Loucy (cell line): ENCODE measurements at regions not wholly inside any gene's neighbourhood (a gene's known extent, or its start where the extent isn't known, plus 50 kb on each side); places are given as distances from the start of the nearest gene placed in this dataset.

Experiments
- H2AFZ ChIP-seq: fragments of 200-600 bp; sonication (generic); 2 replicates; pipeline ENCODE4 v1.6.0; 2016; ENCODE audit warnings: antibody characterized with exemption, mild to moderate bottlenecking, low read length, moderate library complexity
- H3F3A ChIP-seq: fragments of 200-600 bp; 2 replicates; pipeline ENCODE4 v1.6.0; 2016; ENCODE audit warnings: antibody characterized with exemption, low read depth, mild to moderate bottlenecking
- H3K27me3 ChIP-seq: fragments of 200-600 bp; sonication (generic); 2 replicates; pipeline ENCODE4 v1.6.1; 2014; ENCODE audit warnings: low read length, mild to moderate bottlenecking; ENCODE audit not compliant: insufficient read depth, poor library complexity, severe bottlenecking
- H3K36me3 ChIP-seq: fragments of 200-600 bp; sonication (generic); 2 replicates; pipeline ENCODE4 v1.6.1; 2016; ENCODE audit warnings: low read length; ENCODE audit not compliant: insufficient read depth
- H3K4me1 ChIP-seq: fragments of 200-600 bp; sonication (generic); 2 replicates; pipeline ENCODE4 v1.5.1; 2014; ENCODE audit warnings: low read length, mild to moderate bottlenecking; ENCODE audit not compliant: insufficient read depth, poor library complexity, severe bottlenecking
- H3K4me2 ChIP-seq: fragments of 200-600 bp; sonication (generic); 2 replicates; pipeline ENCODE4 v1.6.0; 2014; ENCODE audit warnings: antibody characterized with exemption, low read length, low read depth, mild to moderate bottlenecking; ENCODE audit not compliant: poor library complexity, severe bottlenecking
- H3K4me3 ChIP-seq: fragments of 200-600 bp; sonication (generic); 2 replicates; pipeline ENCODE4 v1.5.1; 2014; ENCODE audit warnings: low read length, mild to moderate bottlenecking, mixed read lengths; ENCODE audit not compliant: poor library complexity, severe bottlenecking
- H3K79me2 ChIP-seq: fragments of 200-600 bp; sonication (generic); 2 replicates; pipeline ENCODE4 v1.6.1; 2014; ENCODE audit warnings: low read length; ENCODE audit not compliant: insufficient read depth
- H3K9ac ChIP-seq: fragments of 200-600 bp; sonication (generic); 2 replicates; pipeline ENCODE4 v1.6.0; 2014; ENCODE audit warnings: mild to moderate bottlenecking, low read depth, low read length, moderate library complexity; ENCODE audit not compliant: poor library complexity, severe bottlenecking
- H3K9me2 ChIP-seq: fragments of 200-600 bp; sonication (generic); replicated peaks from 2 replicates; pipeline ENCODE4 v1.6.1; 2016; ENCODE audit warnings: low read depth, low read length, mixed read lengths
- H3K9me3 ChIP-seq: fragments of 200-600 bp; sonication (generic); 2 replicates; pipeline ENCODE4 v1.6.1; 2014; ENCODE audit warnings: mild to moderate bottlenecking, antibody characterized with exemption, low read length, low read depth; ENCODE audit not compliant: insufficient read depth
- H4K20me1 ChIP-seq: fragments of 200-600 bp; sonication (generic); 2 replicates; pipeline ENCODE4 v1.6.0; 2014; ENCODE audit warnings: antibody characterized with exemption, low read length, mild to moderate bottlenecking; ENCODE audit not compliant: insufficient read depth, poor library complexity, severe bottlenecking
- EZH2phosphoT487 ChIP-seq: fragments of 200-600 bp; IDR thresholded peaks from 2 replicates; pipeline ENCODE4 v1.6.1; 2018; ENCODE audit warnings: antibody characterized with exemption, mild to moderate bottlenecking, moderate library complexity, borderline replicate concordance
- TF ChIP-seq, protein P1 (sequence below): fragments of 200-600 bp; sonication (generic); conservative IDR thresholded peaks from 2 replicates; pipeline ENCODE4 v1.5.1; 2014; ENCODE audit warnings: mild to moderate bottlenecking, antibody characterized with exemption, low read length

GRCh38 chr2:189254268-189254883, 74.8 kb upstream of the COL5A2 start:
- no peak overlapping the region for H3K9ac ChIP-seq
- no peak overlapping the region for H3K4me2 ChIP-seq
- H3K4me1 ChIP-seq: no peaks in the 10 kb centered on the region
- H4K20me1 ChIP-seq: no peaks in the 10 kb centered on the region
- peak overlapping the region; percentile 33; the same call in 1 of the 2 replicates for H2AFZ ChIP-seq
- no peaks in the 10 kb centered on the region for H3K36me3 ChIP-seq
- no peaks in the 10 kb centered on the region for H3K9me3 ChIP-seq
- H3K79me2 ChIP-seq: no peaks in the 10 kb centered on the region
- no peak overlapping the region for H3K4me3 ChIP-seq
- H3K27me3 ChIP-seq: no peaks in the 10 kb centered on the region
- TF ChIP-seq, protein P1, sequence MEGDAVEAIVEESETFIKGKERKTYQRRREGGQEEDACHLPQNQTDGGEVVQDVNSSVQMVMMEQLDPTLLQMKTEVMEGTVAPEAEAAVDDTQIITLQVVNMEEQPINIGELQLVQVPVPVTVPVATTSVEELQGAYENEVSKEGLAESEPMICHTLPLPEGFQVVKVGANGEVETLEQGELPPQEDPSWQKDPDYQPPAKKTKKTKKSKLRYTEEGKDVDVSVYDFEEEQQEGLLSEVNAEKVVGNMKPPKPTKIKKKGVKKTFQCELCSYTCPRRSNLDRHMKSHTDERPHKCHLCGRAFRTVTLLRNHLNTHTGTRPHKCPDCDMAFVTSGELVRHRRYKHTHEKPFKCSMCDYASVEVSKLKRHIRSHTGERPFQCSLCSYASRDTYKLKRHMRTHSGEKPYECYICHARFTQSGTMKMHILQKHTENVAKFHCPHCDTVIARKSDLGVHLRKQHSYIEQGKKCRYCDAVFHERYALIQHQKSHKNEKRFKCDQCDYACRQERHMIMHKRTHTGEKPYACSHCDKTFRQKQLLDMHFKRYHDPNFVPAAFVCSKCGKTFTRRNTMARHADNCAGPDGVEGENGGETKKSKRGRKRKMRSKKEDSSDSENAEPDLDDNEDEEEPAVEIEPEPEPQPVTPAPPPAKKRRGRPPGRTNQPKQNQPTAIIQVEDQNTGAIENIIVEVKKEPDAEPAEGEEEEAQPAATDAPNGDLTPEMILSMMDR: no peak
- TF ChIP-seq EZH2phosphoT487: no peak
- H3F3A ChIP-seq: no peaks in the 10 kb centered on the region
- H3K9me2 ChIP-seq: no peaks in the 10 kb centered on the region

- Histone ChIP-seq H3K9me2 (no peaks in the 10 kb centered on the region), H3F3A (no peaks in the 10 kb centered on the region), H3K79me2 (no peaks in the 10 kb centered on the region), H3K4me3 (no peak overlapping the region), H4K20me1 (no peaks in the 10 kb centered on the region), H3K36me3 (no peaks in the 10 kb centered on the region), H3K9me3 (no peaks in the 10 kb centered on the region), H3K4me1 (no peaks in the 10 kb centered on the region), H3K4me2 (no peak overlapping the region), H3K9ac (no peak overlapping the region), H3K27me3 (no peaks in the 10 kb centered on the region), H2AFZ (no peak overlapping the region)
- TF ChIP-seq, protein P1: no peak
- no peak for TF ChIP-seq EZH2phosphoT487
These were observed 76.2 kb upstream of the COL5A2 start for GRCh38 chr2:189255711-189256110.

GRCh38 chr2:189258616-189259365, 79.2 kb upstream of the COL5A2 start:
- TF ChIP-seq EZH2phosphoT487: no peak
- TF ChIP-seq, protein P1: no peak
- H2AFZ ChIP-seq: no peak overlapping the region
- peaks cover 8% of the 10 kb centered on the region for H3K4me1 ChIP-seq
- no peaks in the 10 kb centered on the region for H4K20me1 ChIP-seq
- no peak overlapping the region for H3K4me3 ChIP-seq
- no peaks in the 10 kb centered on the region for H3K27me3 ChIP-seq
- no peak overlapping the region for H3K9ac ChIP-seq
- no peaks in the 10 kb centered on the region for H3K36me3 ChIP-seq
- H3F3A ChIP-seq: no peaks in the 10 kb centered on the region
- H3K9me3 ChIP-seq: no peaks in the 10 kb centered on the region
- H3K79me2 ChIP-seq: no peaks in the 10 kb centered on the region
- H3K9me2 ChIP-seq: no peaks in the 10 kb centered on the region
- no peak overlapping the region for H3K4me2 ChIP-seq
